ACC112 (cell line): ENCODE measurements at regions not wholly inside any gene's neighbourhood (a gene's known extent, or its start where the extent isn't known, plus 50 kb on each side); places are given as distances from the start of the nearest gene placed in this dataset.
A peak's percentile ranks its signal among the peaks of the same experiment; 100 is the strongest.

ENCODE experiments used
- H2AFZ ChIP-seq: fragments of 200-600 bp; sonication (generic); one replicate; pipeline ENCODE4 v1.6.0; 2017; ENCODE audit warnings: antibody characterized with exemption, low read length; ENCODE audit not compliant: unreplicated experiment
- H3K27ac ChIP-seq: fragments of 200-600 bp; sonication (generic); 2 replicates; pipeline ENCODE4 v1.5.1; 2014; ENCODE audit warnings: low read depth, mild to moderate bottlenecking, antibody characterized with exemption, low read length, moderate library complexity
- H3K27me3 ChIP-seq: fragments of 200-600 bp; sonication (generic); 2 replicates; pipeline ENCODE4 v1.6.1; 2014; ENCODE audit warnings: mild to moderate bottlenecking, antibody characterized with exemption, low read length, moderate library complexity, mixed read lengths; ENCODE audit not compliant: insufficient read depth
- H3K36me3 ChIP-seq: fragments of 200-600 bp; sonication (generic); 2 replicates; pipeline ENCODE4 v1.6.1; 2016; ENCODE audit warnings: mild to moderate bottlenecking, antibody characterized with exemption, low read length, moderate library complexity, mixed read lengths; ENCODE audit not compliant: insufficient read depth
- H3K4me1 ChIP-seq: fragments of 200-600 bp; sonication (generic); one replicate; pipeline ENCODE4 v1.6.1; 2016; ENCODE audit warnings: low read length, mixed read lengths; ENCODE audit not compliant: insufficient read depth, unreplicated experiment, control insufficient read depth
- H3K4me3 ChIP-seq: fragments of 200-600 bp; sonication (generic); 2 replicates; pipeline ENCODE4 v1.5.1; 2014; ENCODE audit warnings: mild to moderate bottlenecking, low read depth, low read length
- H3K79me2 ChIP-seq: fragments of 200-600 bp; sonication (generic); one replicate; pipeline ENCODE4 v1.6.0; 2016; ENCODE audit warnings: low read length; ENCODE audit not compliant: control insufficient read depth, unreplicated experiment, insufficient read depth

- Histone ChIP-seq H3K27ac (no peak overlapping the region), H3K4me3 (no peak overlapping the region), H2AFZ (no peak overlapping the region), H3K27me3 (no peaks in the 10 kb centered on the region), H3K79me2 (no peaks in the 10 kb centered on the region), H3K4me1 (no peaks in the 10 kb centered on the region), H3K36me3 (no peaks in the 10 kb centered on the region)
Measured at GRCh38 chr9:31597977-31598376, 786.5 kb upstream of the ACO1 start.

GRCh38 chr9:31601666-31602065 lies 782.8 kb upstream of the ACO1 start:
- H3K36me3 ChIP-seq, result no peaks in the 10 kb centered on the region
- H3K27me3 ChIP-seq, result no peaks in the 10 kb centered on the region
- H2AFZ ChIP-seq, result no peak overlapping the region
- no peak overlapping the region for H3K4me3 ChIP-seq
- H3K4me1 ChIP-seq, result no peaks in the 10 kb centered on the region
- no peaks in the 10 kb centered on the region for H3K79me2 ChIP-seq
- H3K27ac ChIP-seq, result no peak overlapping the region

- H3K27me3 ChIP-seq, result no peaks in the 10 kb centered on the region
- H3K4me1 ChIP-seq, result peaks cover 10% of the 10 kb centered on the region
- H2AFZ ChIP-seq, result no peak overlapping the region
- H3K4me3 ChIP-seq, result no peak overlapping the region
- H3K36me3 ChIP-seq, result no peaks in the 10 kb centered on the region
- no peak overlapping the region for H3K27ac ChIP-seq
- H3K79me2 ChIP-seq, result no peaks in the 10 kb centered on the region
Measured at GRCh38 chr9:31604531-31604930, 779.9 kb upstream of the ACO1 start.

GRCh38 chr9:31605164-31605563 lies 779.3 kb upstream of the ACO1 start:
- H3K27ac ChIP-seq, result no peak overlapping the region
- H3K27me3 ChIP-seq, result no peaks in the 10 kb centered on the region
- no peaks in the 10 kb centered on the region for H3K36me3 ChIP-seq
- H3K79me2 ChIP-seq, result no peaks in the 10 kb centered on the region
- H3K4me1 ChIP-seq, result peaks cover 10% of the 10 kb centered on the region
- H2AFZ ChIP-seq, result no peak overlapping the region
- no peak overlapping the region for H3K4me3 ChIP-seq

- no peak overlapping the region for H2AFZ ChIP-seq
- peaks cover 10% of the 10 kb centered on the region for H3K4me1 ChIP-seq
- H3K27ac ChIP-seq, result no peak overlapping the region
Measured at GRCh38 chr9:31606678-31607077, 777.8 kb upstream of the ACO1 start.

GRCh38 chr9:31608416-31608815 lies 776.0 kb upstream of the ACO1 start:
- peak overlapping the region; percentile 41 for H2AFZ ChIP-seq
- 0 out of 2 replicates have a peak overlapping the region, but pooled peaks have one; percentile 13 for H3K27ac ChIP-seq
- no peaks in the 10 kb centered on the region for H3K27me3 ChIP-seq
- H3K4me3 ChIP-seq, result no peak overlapping the region
- H3K79me2 ChIP-seq, result no peaks in the 10 kb centered on the region
- H3K4me1 ChIP-seq, result peaks cover 22% of the 10 kb centered on the region
- H3K36me3 ChIP-seq, result no peaks in the 10 kb centered on the region

More at GRCh38 chr9:31606678-31607077, 777.8 kb upstream of the ACO1 start:
- Histone ChIP-seq H3K36me3 (no peaks in the 10 kb centered on the region), H3K4me3 (no peak overlapping the region), H3K79me2 (no peaks in the 10 kb centered on the region), H3K27me3 (no peaks in the 10 kb centered on the region)

GRCh38 chr9:31608881-31609280 lies 775.6 kb upstream of the ACO1 start:
- H3K36me3 ChIP-seq, result no peaks in the 10 kb centered on the region
- no peak overlapping the region for H3K27ac ChIP-seq
- peaks cover 24% of the 10 kb centered on the region for H3K4me1 ChIP-seq
- no peaks in the 10 kb centered on the region for H3K27me3 ChIP-seq
- H2AFZ ChIP-seq, result peak overlapping the region; percentile 41
- H3K4me3 ChIP-seq, result no peak overlapping the region
- no peaks in the 10 kb centered on the region for H3K79me2 ChIP-seq

GRCh38 chr9:31612336-31613030 lies 772.0 kb upstream of the ACO1 start:
- Histone ChIP-seq H3K27me3 (no peaks in the 10 kb centered on the region), H3K36me3 (no peaks in the 10 kb centered on the region), H3K4me1 (peaks cover 24% of the 10 kb centered on the region), H3K27ac (peak overlapping the region; percentile 86), H3K4me3 (no peak overlapping the region; the same call in 1 of the 2 replicates), H3K79me2 (no peaks in the 10 kb centered on the region), H2AFZ (no peak overlapping the region)

- Histone ChIP-seq H3K27ac (no peak overlapping the region), H3K36me3 (no peaks in the 10 kb centered on the region), H3K4me1 (peaks cover 14% of the 10 kb centered on the region), H3K79me2 (no peaks in the 10 kb centered on the region), H2AFZ (no peak overlapping the region), H3K27me3 (no peaks in the 10 kb centered on the region), H3K4me3 (no peak overlapping the region)
Measured at GRCh38 chr9:31615966-31616365, 768.5 kb upstream of the ACO1 start.

GRCh38 chr9:31623511-31623910 lies 760.9 kb upstream of the ACO1 start:
- Histone ChIP-seq H3K79me2 (no peaks in the 10 kb centered on the region), H2AFZ (no peak overlapping the region), H3K4me1 (no peaks in the 10 kb centered on the region), H3K36me3 (no peaks in the 10 kb centered on the region), H3K27me3 (no peaks in the 10 kb centered on the region), H3K4me3 (no peak overlapping the region), H3K27ac (no peak overlapping the region)

GRCh38 chr9:31629292-31629691 lies 755.2 kb upstream of the ACO1 start:
- no peaks in the 10 kb centered on the region for H3K36me3 ChIP-seq
- 0 out of 2 replicates have a peak, but pooled peaks cover 5% of the 10 kb centered on the region for H3K27me3 ChIP-seq
- H2AFZ ChIP-seq, result no peak overlapping the region
- H3K27ac ChIP-seq, result no peak overlapping the region
- H3K79me2 ChIP-seq, result no peaks in the 10 kb centered on the region
- H3K4me1 ChIP-seq, result no peaks in the 10 kb centered on the region
- no peak overlapping the region for H3K4me3 ChIP-seq
